DOHH2 (cell line): ENCODE measurements at regions not wholly inside any gene's neighbourhood (a gene's known extent, or its start where the extent isn't known, plus 50 kb on each side); places are given as distances from the start of the nearest gene placed in this dataset.

Experiments used
- H3F3A ChIP-seq: fragments of 200-600 bp; sonication (generic), shearing (Covaris generic); 2 replicates; pipeline ENCODE4 v1.6.0; 2016; ENCODE audit warnings: antibody characterized with exemption, mild to moderate bottlenecking; ENCODE audit not compliant: control insufficient read depth, insufficient read depth
- H3K27ac ChIP-seq: fragments of 200-600 bp; sonication (generic); 2 replicates; pipeline ENCODE4 v1.5.1; 2014; ENCODE audit warnings: low read depth, mild to moderate bottlenecking, low read length, moderate library complexity
- H3K27me3 ChIP-seq: fragments of 200-600 bp; sonication (generic); 2 replicates; pipeline ENCODE4 v1.6.1; 2014; ENCODE audit warnings: mild to moderate bottlenecking, low read length, mixed read lengths; ENCODE audit not compliant: control insufficient read depth
- H3K36me3 ChIP-seq: fragments of 200-600 bp; sonication (generic); 2 replicates; pipeline ENCODE4 v1.6.1; 2014; ENCODE audit warnings: mild to moderate bottlenecking, low read length, moderate library complexity, mixed read lengths; ENCODE audit not compliant: control insufficient read depth
- H3K4me1 ChIP-seq: fragments of 200-600 bp; sonication (generic); 2 replicates; pipeline ENCODE4 v1.6.1; 2014; ENCODE audit warnings: mild to moderate bottlenecking, low read length, mixed read lengths; ENCODE audit not compliant: control insufficient read depth
- H3K4me2 ChIP-seq: fragments of 200-600 bp; sonication (generic); 2 replicates; pipeline ENCODE4 v1.6.0; 2014; ENCODE audit warnings: mild to moderate bottlenecking, low read length, moderate library complexity
- H3K4me3 ChIP-seq: fragments of 200-600 bp; sonication (generic); 2 replicates; pipeline ENCODE4 v1.5.1; 2014; ENCODE audit warnings: mild to moderate bottlenecking, low read length, mixed read lengths
- H3K79me2 ChIP-seq: fragments of 200-600 bp; sonication (generic); 2 replicates; pipeline ENCODE4 v1.6.1; 2014; ENCODE audit warnings: mild to moderate bottlenecking, low read length, mixed read lengths; ENCODE audit not compliant: control insufficient read depth
- H3K9me2 ChIP-seq: fragments of 200-600 bp; sonication (generic); replicated peaks from 2 replicates; pipeline ENCODE4 v1.6.1; 2014; ENCODE audit warnings: mild to moderate bottlenecking, low read length, mixed read lengths; ENCODE audit not compliant: control insufficient read depth
- H3K9me3 ChIP-seq: fragments of 200-600 bp; sonication (generic); 2 replicates; pipeline ENCODE4 v1.6.1; 2014; ENCODE audit warnings: antibody characterized with exemption, low read length, mixed read lengths; ENCODE audit not compliant: control insufficient read depth, insufficient read depth
- H4K20me1 ChIP-seq: fragments of 200-600 bp; sonication (generic); 2 replicates; pipeline ENCODE4 v1.6.0; 2014; ENCODE audit warnings: low read depth, mild to moderate bottlenecking, antibody characterized with exemption, low read length, moderate library complexity; ENCODE audit not compliant: control insufficient read depth, insufficient read depth
- EZH2phosphoT487 ChIP-seq: fragments of 200-600 bp; sonication (generic); IDR thresholded peaks from 2 replicates; pipeline ENCODE4 v1.6.1; 2017; ENCODE audit warnings: borderline replicate concordance, mild to moderate bottlenecking, antibody characterized with exemption, low read length, moderate library complexity, mixed read lengths
- TF ChIP-seq, protein P1 (sequence below): fragments of 200-600 bp; sonication (generic); IDR thresholded peaks from one replicate; pipeline ENCODE4 v1.5.1; 2014; ENCODE audit warnings: antibody characterized with exemption, mild to moderate bottlenecking, low read depth, low read length; ENCODE audit not compliant: poor library complexity, severe bottlenecking

- H3K79me2 ChIP-seq: no peaks in the 10 kb centered on the region
- TF ChIP-seq EZH2phosphoT487: no peak
- TF ChIP-seq, protein P1, sequence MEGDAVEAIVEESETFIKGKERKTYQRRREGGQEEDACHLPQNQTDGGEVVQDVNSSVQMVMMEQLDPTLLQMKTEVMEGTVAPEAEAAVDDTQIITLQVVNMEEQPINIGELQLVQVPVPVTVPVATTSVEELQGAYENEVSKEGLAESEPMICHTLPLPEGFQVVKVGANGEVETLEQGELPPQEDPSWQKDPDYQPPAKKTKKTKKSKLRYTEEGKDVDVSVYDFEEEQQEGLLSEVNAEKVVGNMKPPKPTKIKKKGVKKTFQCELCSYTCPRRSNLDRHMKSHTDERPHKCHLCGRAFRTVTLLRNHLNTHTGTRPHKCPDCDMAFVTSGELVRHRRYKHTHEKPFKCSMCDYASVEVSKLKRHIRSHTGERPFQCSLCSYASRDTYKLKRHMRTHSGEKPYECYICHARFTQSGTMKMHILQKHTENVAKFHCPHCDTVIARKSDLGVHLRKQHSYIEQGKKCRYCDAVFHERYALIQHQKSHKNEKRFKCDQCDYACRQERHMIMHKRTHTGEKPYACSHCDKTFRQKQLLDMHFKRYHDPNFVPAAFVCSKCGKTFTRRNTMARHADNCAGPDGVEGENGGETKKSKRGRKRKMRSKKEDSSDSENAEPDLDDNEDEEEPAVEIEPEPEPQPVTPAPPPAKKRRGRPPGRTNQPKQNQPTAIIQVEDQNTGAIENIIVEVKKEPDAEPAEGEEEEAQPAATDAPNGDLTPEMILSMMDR: no peak
- no peaks in the 10 kb centered on the region for H4K20me1 ChIP-seq
- peaks cover 17% of the 10 kb centered on the region; the same call in 1 of the 2 replicates for H3K9me3 ChIP-seq
- no peaks in the 10 kb centered on the region for H3K9me2 ChIP-seq
- H3K4me1 ChIP-seq: no peaks in the 10 kb centered on the region
- H3K4me2 ChIP-seq: no peak overlapping the region
- no peaks in the 10 kb centered on the region for H3K27me3 ChIP-seq
- H3F3A ChIP-seq: no peaks in the 10 kb centered on the region
- H3K4me3 ChIP-seq: no peak overlapping the region
- H3K27ac ChIP-seq: no peak overlapping the region
- no peaks in the 10 kb centered on the region for H3K36me3 ChIP-seq
These were observed 245.5 kb upstream of the ECI2 start for GRCh38 chr6:4380881-4381281.

- H3K79me2 ChIP-seq: no peaks in the 10 kb centered on the region
- no peaks in the 10 kb centered on the region for H3K4me1 ChIP-seq
- H3F3A ChIP-seq: no peaks in the 10 kb centered on the region
- H3K27me3 ChIP-seq: no peaks in the 10 kb centered on the region
- no peaks in the 10 kb centered on the region for H3K36me3 ChIP-seq
- H3K9me2 ChIP-seq: no peaks in the 10 kb centered on the region
- no peak for TF ChIP-seq EZH2phosphoT487
- TF ChIP-seq, protein P1: no peak
- no peaks in the 10 kb centered on the region for H4K20me1 ChIP-seq
- no peak overlapping the region for H3K4me3 ChIP-seq
- no peak overlapping the region for H3K27ac ChIP-seq
- peaks cover 17% of the 10 kb centered on the region; the same call in 1 of the 2 replicates for H3K9me3 ChIP-seq
- no peak overlapping the region for H3K4me2 ChIP-seq
These were observed 244.6 kb upstream of the ECI2 start for GRCh38 chr6:4379958-4380357.

GRCh38 chr6:4378319-4378996 is 243.1 kb upstream of the ECI2 start:
- H3K79me2 ChIP-seq: no peaks in the 10 kb centered on the region
- no peaks in the 10 kb centered on the region for H3K36me3 ChIP-seq
- H3K9me3 ChIP-seq: peaks cover 5% of the 10 kb centered on the region; the same call in 1 of the 2 replicates
- no peak overlapping the region for H3K4me2 ChIP-seq
- TF ChIP-seq, protein P1: no peak
- no peak for TF ChIP-seq EZH2phosphoT487
- H3K9me2 ChIP-seq: no peaks in the 10 kb centered on the region
- H3K27me3 ChIP-seq: no peaks in the 10 kb centered on the region
- H3K4me1 ChIP-seq: no peaks in the 10 kb centered on the region
- H3K27ac ChIP-seq: no peak overlapping the region
- no peak overlapping the region for H3K4me3 ChIP-seq
- H4K20me1 ChIP-seq: no peaks in the 10 kb centered on the region
- no peaks in the 10 kb centered on the region for H3F3A ChIP-seq
